WTC11 (cell line): ENCODE measurements at regions not wholly inside any gene's neighbourhood (a gene's known extent, or its start where the extent isn't known, plus 50 kb on each side); places are given as distances from the start of the nearest gene placed in this dataset.

Experiments used
- ATAC-seq: fragments of 200-7000 bp; cut with Tn5 transposase; 2 replicates; pipeline ENCODE4 v1.10.0; 2021; ENCODE audit warnings: mild to moderate bottlenecking, moderate library complexity
- CTCF ChIA-PET: fragments of 300-600 bp; sonication (Branson Sonifier 250); formaldehyde crosslinking; loops from one replicate; lab custom pipeline; 2021; ENCODE audit warnings: antibody characterized with exemption; lab: Charles Lee
- POLR2A ChIA-PET: fragments of 350-600 bp; sonication (Branson Sonifier 250); formaldehyde crosslinking; loops from one replicate; lab custom pipeline; 2021; ENCODE audit warnings: antibody characterized with exemption; lab: Charles Lee
- DNase-seq: peaks from one replicate; pipeline ENCODE4 v3.0.0; 2021; ENCODE audit warnings: low spot score
- H3K27ac Mint-ChIP-seq: 2 replicates; pipeline ENCODE4 v1.8.0; 2021; ENCODE audit warnings: mixed read lengths
- H3K27me3 Mint-ChIP-seq: 2 replicates; pipeline ENCODE4 v1.8.0; 2021; ENCODE audit warnings: low read depth, mild to moderate bottlenecking, moderate library complexity, mixed read lengths
- H3K36me3 Mint-ChIP-seq: 2 replicates; pipeline ENCODE4 v1.8.0; 2021; ENCODE audit warnings: mixed read lengths
- H3K4me1 Mint-ChIP-seq: 2 replicates; pipeline ENCODE4 v1.8.0; 2022; ENCODE audit warnings: mixed read lengths
- H3K4me3 Mint-ChIP-seq: 2 replicates; pipeline ENCODE4 v1.8.0; 2021; ENCODE audit warnings: mild to moderate bottlenecking, moderate library complexity, mixed read lengths
- H3K9me3 Mint-ChIP-seq: 2 replicates; pipeline ENCODE4 v1.8.0; 2021; ENCODE audit warnings: mixed read lengths
- AR ChIP-seq: fragments of 250-450 bp; sonication (Bioruptor Pico); IDR thresholded peaks from 2 replicates; pipeline ENCODE4 v1.9.0; 2021; ENCODE audit warnings: mild to moderate bottlenecking
- CREB1 ChIP-seq: sonication (generic); formaldehyde crosslinking; IDR thresholded peaks from 2 replicates; pipeline ENCODE4 v1.8.0; 2023; ENCODE audit warnings: mild to moderate bottlenecking, missing genetic modification reagents
- E2F5 ChIP-seq: sonication (generic); formaldehyde crosslinking; IDR thresholded peaks from 2 replicates; pipeline ENCODE4 v1.8.1; 2022; ENCODE audit warnings: mild to moderate bottlenecking, moderate library complexity, missing genetic modification reagents
- ESRRA ChIP-seq: sonication (generic); formaldehyde crosslinking; IDR thresholded peaks from 2 replicates; pipeline ENCODE4 v1.8.1; 2022; ENCODE audit warnings: mild to moderate bottlenecking, missing genetic modification reagents, borderline replicate concordance
- GTF2I ChIP-seq: fragments of 250-450 bp; sonication (Bioruptor Pico); conservative IDR thresholded peaks from 2 replicates; pipeline ENCODE4 v1.4.0; 2021; ENCODE audit warnings: mild to moderate bottlenecking
- IRF1 ChIP-seq: sonication (generic); formaldehyde crosslinking; IDR thresholded peaks from 2 replicates; pipeline ENCODE4 v1.8.0; 2023; ENCODE audit warnings: missing genetic modification reagents
- KAT7 ChIP-seq: sonication (generic); formaldehyde crosslinking; IDR thresholded peaks from 2 replicates; pipeline ENCODE4 v1.8.1; 2023; ENCODE audit warnings: missing genetic modification reagents, mild to moderate bottlenecking, borderline replicate concordance
- MLX ChIP-seq: sonication (generic); formaldehyde crosslinking; IDR thresholded peaks from 2 replicates; pipeline ENCODE4 v1.8.1; 2023; ENCODE audit warnings: mild to moderate bottlenecking, missing genetic modification reagents, moderate library complexity
- NR1H2 ChIP-seq: sonication (generic); formaldehyde crosslinking; IDR thresholded peaks from 2 replicates; pipeline ENCODE4 v1.9.0; 2021; ENCODE audit warnings: mild to moderate bottlenecking, moderate library complexity, missing genetic modification reagents
- PREB ChIP-seq: sonication (generic); formaldehyde crosslinking; IDR thresholded peaks from 2 replicates; pipeline ENCODE4 v1.8.1; 2022; ENCODE audit warnings: mild to moderate bottlenecking, missing genetic modification reagents, moderate library complexity, borderline replicate concordance
- USF1 ChIP-seq: sonication (generic); formaldehyde crosslinking; IDR thresholded peaks from 2 replicates; pipeline ENCODE4 v1.8.0; 2022; ENCODE audit warnings: mild to moderate bottlenecking, missing genetic modification reagents
- ZBTB43 ChIP-seq: sonication (generic); formaldehyde crosslinking; IDR thresholded peaks from 2 replicates; pipeline ENCODE4 v1.8.1; 2023; ENCODE audit warnings: mild to moderate bottlenecking, missing genetic modification reagents
- ZMAT4 ChIP-seq: fragments of 250-450 bp; sonication (Bioruptor Pico); IDR thresholded peaks from 2 replicates; pipeline ENCODE4 v1.9.0; 2021; ENCODE audit warnings: mild to moderate bottlenecking
- ZNF138 ChIP-seq: sonication (generic); formaldehyde crosslinking; conservative IDR thresholded peaks from 2 replicates; pipeline ENCODE4 v1.8.1; 2022; ENCODE audit warnings: mild to moderate bottlenecking, moderate library complexity, missing genetic modification reagents
- ZNF232 ChIP-seq: sonication (generic); formaldehyde crosslinking; IDR thresholded peaks from 2 replicates; pipeline ENCODE4 v1.8.0; 2022; ENCODE audit warnings: mild to moderate bottlenecking, missing genetic modification reagents
- ZNF512 ChIP-seq: sonication (generic); formaldehyde crosslinking; IDR thresholded peaks from 2 replicates; pipeline ENCODE4 v1.8.1; 2022; ENCODE audit warnings: missing genetic modification reagents, borderline replicate concordance
- ZNF671 ChIP-seq: fragments of 250-450 bp; sonication (Bioruptor Pico); IDR thresholded peaks from 2 replicates; pipeline ENCODE4 v1.8.0; 2021; ENCODE audit warnings: mild to moderate bottlenecking

GRCh38 chr1:211198111-211198510, 61.1 kb upstream of the RCOR3 start (continued):
- TF ChIP-seq ZNF512 (CRISPR knock-in tag), result no peak
- no peak for TF ChIP-seq ZNF671 (CRISPR knock-in tag)
- TF ChIP-seq ZNF232 (CRISPR knock-in tag), result no peak
- TF ChIP-seq GTF2I, result no peak
- TF ChIP-seq ZNF138 (CRISPR knock-in tag), result no peak
- TF ChIP-seq NR1H2 (CRISPR knock-in tag), result no peak
- TF ChIP-seq USF1 (CRISPR knock-in tag), result no peak
- no peak for TF ChIP-seq KAT7 (CRISPR knock-in tag)

- ATAC-seq (no peak), DNase-seq (no peak)
- peaks cover 18% of the 10 kb centered on the region for H3K9me3 Mint-ChIP-seq
- CTCF ChIA-PET, result no interaction called here
- H3K4me1 Mint-ChIP-seq, result no peaks in the 10 kb centered on the region
- no peak overlapping the region for H3K27ac Mint-ChIP-seq
- peaks cover 12% of the 10 kb centered on the region for H3K36me3 Mint-ChIP-seq
- peaks cover 3% of the 10 kb centered on the region; the same call in 1 of the 2 replicates for H3K27me3 Mint-ChIP-seq
- no peak overlapping the region for H3K4me3 Mint-ChIP-seq
- POLR2A ChIA-PET, result no interaction called here
- no peak for TF ChIP-seq PREB (CRISPR knock-in tag)
- TF ChIP-seq ZBTB43 (CRISPR knock-in tag), result no peak
- no peak for TF ChIP-seq ZNF232 (CRISPR knock-in tag)
- TF ChIP-seq E2F5, result no peak
- no peak for TF ChIP-seq AR (CRISPR knock-in tag)
- TF ChIP-seq ESRRA (CRISPR knock-in tag), result no peak
- no peak for TF ChIP-seq ZMAT4 (CRISPR knock-in tag)
- no peak for TF ChIP-seq IRF1 (CRISPR knock-in tag)
- no peak for TF ChIP-seq CREB1
- TF ChIP-seq ZNF512 (CRISPR knock-in tag), result no peak
- TF ChIP-seq MLX (CRISPR knock-in tag), result no peak
- TF ChIP-seq, all 79 proteins: peak for 0
Observed at GRCh38 chr1:211196880-211197279, 62.3 kb upstream of the RCOR3 start.
